Adrenal gland (tissue), 5 donors: ENCODE measurements at regions not wholly inside any gene's neighbourhood (a gene's known extent, or its start where the extent isn't known, plus 50 kb on each side); places are given as distances from the start of the nearest gene placed in this dataset.

Source experiments
- CTCF ChIP-seq, 6 experiments: fragments of 450-650 bp in 4 of 6; fragments of 200-600 bp in 2 of 6; sonication (generic) in 1 of 6; IDR thresholded peaks; 1 replicate in 5 of 6; 2 replicates in 1 of 6; pipeline versions ENCODE4 v1.5.1 to v1.8.0; 2016 to 2021; ENCODE audit warnings: antibody characterized with exemption in 6 of 6, mild to moderate bottlenecking in 2 of 6, moderate library complexity in 1 of 6
- POLR2A ChIP-seq, 2 donors: fragments of 450-650 bp; IDR thresholded peaks; one replicate each; pipeline ENCODE4 v1.6.1; 2017; ENCODE audit warnings: antibody characterized with exemption in 2 of 2, mild to moderate bottlenecking in 2 of 2, moderate library complexity in 1 of 2
- donor health status: DM: no; HTN: no; CAD: no.

- no peak for TF ChIP-seq CTCF (IDR thresholded peaks at IDR 0.05)
- TF ChIP-seq POLR2A (IDR thresholded peaks at IDR 0.05): no peak
These were observed 81.2 kb upstream of the DNAH5 start for GRCh38 chr5:14025569-14026286.
